Mesendoderm (in vitro differentiated cells): ENCODE measurements at regions not wholly inside any gene's neighbourhood (a gene's known extent, or its start where the extent isn't known, plus 50 kb on each side); places are given as distances from the start of the nearest gene placed in this dataset.
"Not testable (repeated sequence)": the region's sequence is repeated elsewhere in the genome, so short reads cannot be mapped to it uniquely, and the experiment has no call there.

Experiments
- DNase-seq: peaks from one replicate; pipeline ENCODE4 v3.0.0; 2013
- H2AK5ac ChIP-seq: 2 replicates; pipeline ENCODE4 v1.6.1; 2013; ENCODE audit warnings: low read length, inconsistent platforms
- H2BK120ac ChIP-seq: 2 replicates; pipeline ENCODE4 v1.6.1; 2013; ENCODE audit warnings: low read depth, mild to moderate bottlenecking, low read length, moderate library complexity, mixed read lengths
- H2BK15ac ChIP-seq: replicated peaks from 2 replicates; pipeline ENCODE4 v1.6.1; 2013; ENCODE audit warnings: low read depth, mild to moderate bottlenecking, moderate library complexity
- H2BK5ac ChIP-seq: 2 replicates; pipeline ENCODE4 v1.6.1; 2013; ENCODE audit warnings: low read length, inconsistent platforms
- H3K18ac ChIP-seq: 2 replicates; pipeline ENCODE4 v1.6.1; 2013; ENCODE audit warnings: mild to moderate bottlenecking, low read length, mixed read lengths
- H3K23ac ChIP-seq: one replicate; pipeline ENCODE4 v1.6.1; 2013; ENCODE audit warnings: low read length
- H3K27ac ChIP-seq: 2 replicates; pipeline ENCODE4 v1.5.1; 2013; ENCODE audit warnings: low read depth, mild to moderate bottlenecking, inconsistent platforms, low read length, moderate library complexity
- H3K27me3 ChIP-seq: 2 replicates; pipeline ENCODE4 v1.6.1; 2013; ENCODE audit warnings: low read length, control low read depth, mild to moderate bottlenecking, inconsistent platforms; ENCODE audit not compliant: insufficient read depth, poor library complexity
- H3K36me3 ChIP-seq: 2 replicates; pipeline ENCODE4 v1.6.1; 2013; ENCODE audit warnings: low read length, inconsistent platforms; ENCODE audit not compliant: control insufficient read depth, insufficient read depth
- H3K4ac ChIP-seq: one replicate; pipeline ENCODE4 v1.6.1; 2013; ENCODE audit warnings: low read depth, mild to moderate bottlenecking, low read length, moderate library complexity
- H3K4me1 ChIP-seq: 2 replicates; pipeline ENCODE4 v1.6.1; 2013; ENCODE audit warnings: low read depth, low read length, inconsistent platforms; ENCODE audit not compliant: control insufficient read depth
- H3K4me2 ChIP-seq: 2 replicates; pipeline ENCODE4 v1.6.1; 2013; ENCODE audit warnings: low read length
- H3K4me3 ChIP-seq: 2 replicates; pipeline ENCODE4 v1.5.1; 2013; ENCODE audit warnings: mild to moderate bottlenecking, low read length
- H3K56ac ChIP-seq: one replicate; pipeline ENCODE4 v1.6.1; 2013; ENCODE audit warnings: low read length
- H3K79me1 ChIP-seq: 2 replicates; pipeline ENCODE4 v1.6.1; 2013; ENCODE audit warnings: low read length, inconsistent platforms
- H3K79me2 ChIP-seq: 2 replicates; pipeline ENCODE4 v1.6.1; 2013; ENCODE audit warnings: mild to moderate bottlenecking, low read length; ENCODE audit not compliant: control insufficient read depth, insufficient read depth
- H3K9ac ChIP-seq: 2 replicates; pipeline ENCODE4 v1.6.1; 2013; ENCODE audit warnings: low read length, inconsistent platforms
- H4K5ac ChIP-seq: one replicate; pipeline ENCODE4 v1.6.1; 2013; ENCODE audit warnings: low read length
- H4K8ac ChIP-seq: one replicate; pipeline ENCODE4 v1.6.1; 2013; ENCODE audit warnings: low read depth, mild to moderate bottlenecking, control low read depth, low read length, moderate library complexity
- WGBS: extraction: QIAGEN DNeasy Blood & Tissue Kit; methylation state at CpG from one replicate; pipeline ENCODE4 v1.1.7; 2013; ENCODE audit warnings: low lambda C conversion rate, missing lambda C conversion rate; ENCODE audit not compliant: insufficient coverage; ENCODE audit errors: extremely low coverage; 5-methylcytosine and 5-hydroxymethylcytosine counted together

GRCh38 chr2:194054313-194054712 is 1602.7 kb upstream of the SLC39A10 start:
- no peaks in the 10 kb centered on the region for H3K36me3 ChIP-seq
- no peak overlapping the region for H2BK5ac ChIP-seq
- H3K27me3 ChIP-seq: no peaks in the 10 kb centered on the region
- no peak overlapping the region for H4K8ac ChIP-seq
- no peak overlapping the region for H2BK120ac ChIP-seq
- H3K4me3 ChIP-seq: no peak overlapping the region
- H3K4ac ChIP-seq: no peak overlapping the region
- no peak overlapping the region for H3K23ac ChIP-seq
- no peak overlapping the region for H3K56ac ChIP-seq
- H3K27ac ChIP-seq: no peak overlapping the region
- DNase-seq: no peak
- no peaks in the 10 kb centered on the region for H3K4me1 ChIP-seq
- no peaks in the 10 kb centered on the region for H3K79me2 ChIP-seq
- no peak overlapping the region for H3K4me2 ChIP-seq
- no peaks in the 10 kb centered on the region for H3K79me1 ChIP-seq
- no peak overlapping the region for H3K9ac ChIP-seq
- H3K18ac ChIP-seq: no peak overlapping the region
- no peak overlapping the region for H2AK5ac ChIP-seq
- no peak overlapping the region for H2BK15ac ChIP-seq
- no peak overlapping the region for H4K5ac ChIP-seq

GRCh38 chr2:194044321-194044720 is 1612.7 kb upstream of the SLC39A10 start:
- no peak overlapping the region for H2AK5ac ChIP-seq
- H2BK120ac ChIP-seq: no peak overlapping the region
- no peak overlapping the region for H3K4me2 ChIP-seq
- H3K79me1 ChIP-seq: no peaks in the 10 kb centered on the region
- no peak overlapping the region for H3K27ac ChIP-seq
- H3K36me3 ChIP-seq: no peaks in the 10 kb centered on the region
- no peak overlapping the region for H2BK5ac ChIP-seq
- no peak overlapping the region for H3K4me3 ChIP-seq
- no peak overlapping the region for H4K5ac ChIP-seq
- H3K4me1 ChIP-seq: no peaks in the 10 kb centered on the region
- H3K79me2 ChIP-seq: no peaks in the 10 kb centered on the region
- H3K56ac ChIP-seq: no peak overlapping the region
- H3K23ac ChIP-seq: no peak overlapping the region
- no peak overlapping the region for H3K4ac ChIP-seq
- H2BK15ac ChIP-seq: no peak overlapping the region
- no peak overlapping the region for H4K8ac ChIP-seq
- H3K18ac ChIP-seq: no peak overlapping the region
- no peak for DNase-seq
- no peaks in the 10 kb centered on the region for H3K27me3 ChIP-seq
- no CpG with 5 or more reads among the region's 1 CpG for WGBS
- H3K9ac ChIP-seq: no peak overlapping the region

- H3K36me3 ChIP-seq, H2BK15ac ChIP-seq, H4K5ac ChIP-seq, H3K9ac ChIP-seq, H3K4me2 ChIP-seq, H3K18ac ChIP-seq, H2AK5ac ChIP-seq, H3K56ac ChIP-seq, H3K23ac ChIP-seq, H3K27ac ChIP-seq, H2BK5ac ChIP-seq, H3K79me2 ChIP-seq, H3K27me3 ChIP-seq, H3K4me3 ChIP-seq, H3K4me1 ChIP-seq, H3K4ac ChIP-seq, DNase-seq, H2BK120ac ChIP-seq, H4K8ac ChIP-seq, H3K79me1 ChIP-seq: not testable (repeated sequence)
- no CpG with 5 or more reads among the region's 5 CpGs for WGBS
These were observed 1635.9 kb upstream of the SLC39A10 start for GRCh38 chr2:194021130-194021529.

GRCh38 chr2:194020155-194020554 is 1636.9 kb upstream of the SLC39A10 start:
- Histone ChIP-seq H3K4me1 (no peaks in the 10 kb centered on the region), H2BK5ac (no peak overlapping the region), H3K4me2 (no peak overlapping the region), H3K36me3 (no peaks in the 10 kb centered on the region), H3K79me1 (no peaks in the 10 kb centered on the region), H3K18ac (no peak overlapping the region), H3K79me2 (no peaks in the 10 kb centered on the region), H3K56ac (no peak overlapping the region), H3K4me3 (no peak overlapping the region), H2AK5ac (no peak overlapping the region), H4K8ac (no peak overlapping the region), H2BK120ac (no peak overlapping the region), H3K27me3 (no peaks in the 10 kb centered on the region), H3K27ac (no peak overlapping the region), H3K23ac (no peak overlapping the region), H4K5ac (no peak overlapping the region), H2BK15ac (no peak overlapping the region), H3K4ac (no peak overlapping the region), H3K9ac (no peak overlapping the region)
- WGBS: no CpG with 5 or more reads among the region's 21 CpGs
- no peak for DNase-seq

- no peaks in the 10 kb centered on the region for H3K27me3 ChIP-seq
These were observed 1641.3 kb upstream of the SLC39A10 start for GRCh38 chr2:194015751-194016150.

GRCh38 chr2:194014639-194015038 is 1642.4 kb upstream of the SLC39A10 start:
- Histone ChIP-seq H4K8ac (no peak overlapping the region), H3K9ac (no peak overlapping the region), H2AK5ac (no peak overlapping the region), H3K4me2 (no peak overlapping the region), H3K27ac (no peak overlapping the region), H3K79me2 (no peaks in the 10 kb centered on the region), H2BK120ac (no peak overlapping the region), H3K4me1 (no peaks in the 10 kb centered on the region), H2BK5ac (no peak overlapping the region), H3K4me3 (no peak overlapping the region), H3K79me1 (no peaks in the 10 kb centered on the region), H3K4ac (no peak overlapping the region), H3K18ac (no peak overlapping the region), H3K27me3 (no peaks in the 10 kb centered on the region), H3K23ac (no peak overlapping the region), H3K56ac (no peak overlapping the region), H4K5ac (no peak overlapping the region), H3K36me3 (no peaks in the 10 kb centered on the region), H2BK15ac (no peak overlapping the region)
- whole genome bisulfite sequencing: no CpG with 5 or more reads among the region's 2 CpGs
- no peak for DNase-seq

More at GRCh38 chr2:194015751-194016150, 1641.3 kb upstream of the SLC39A10 start:
- Histone ChIP-seq H3K79me1 (no peaks in the 10 kb centered on the region), H2BK15ac (no peak overlapping the region), H4K5ac (no peak overlapping the region), H2AK5ac (no peak overlapping the region), H2BK5ac (no peak overlapping the region), H3K18ac (no peak overlapping the region), H3K27ac (no peak overlapping the region), H4K8ac (no peak overlapping the region), H3K56ac (no peak overlapping the region), H3K9ac (no peak overlapping the region), H2BK120ac (no peak overlapping the region), H3K36me3 (no peaks in the 10 kb centered on the region), H3K23ac (no peak overlapping the region), H3K4me2 (no peak overlapping the region), H3K79me2 (no peaks in the 10 kb centered on the region), H3K4me1 (no peaks in the 10 kb centered on the region), H3K4me3 (no peak overlapping the region), H3K4ac (no peak overlapping the region)
- DNase-seq: no peak
